Gastroesophageal sphincter (tissue), 3 donors: ENCODE measurements at regions not wholly inside any gene's neighbourhood (a gene's known extent, or its start where the extent isn't known, plus 50 kb on each side); places are given as distances from the start of the nearest gene placed in this dataset.

Experiments
- CTCF ChIP-seq, 4 experiments: fragments of 200-600 bp in 2 of 4; fragments of 450-650 bp in 2 of 4; sonication (generic) in 1 of 4; IDR thresholded peaks; one replicate each; pipeline ENCODE4 v1.5.1; 2017 to 2019; ENCODE audit warnings: antibody characterized with exemption in 4 of 4, mild to moderate bottlenecking in 2 of 4, moderate library complexity in 2 of 4
- EP300 ChIP-seq: sonication (generic); formaldehyde crosslinking; IDR thresholded peaks from one replicate; pipeline ENCODE4 v1.6.1; 2017; ENCODE audit warnings: antibody characterized with exemption, mild to moderate bottlenecking
- POLR2A ChIP-seq, 2 donors: fragments of 450-650 bp; IDR thresholded peaks; one replicate each; pipeline ENCODE4 v1.6.1; 2017; ENCODE audit warnings: antibody characterized with exemption in 2 of 2, mild to moderate bottlenecking in 2 of 2, moderate library complexity in 1 of 2
- POLR2AphosphoS5 ChIP-seq: sonication (generic); formaldehyde crosslinking; IDR thresholded peaks from one replicate; pipeline ENCODE4 v1.6.1; 2017; ENCODE audit warnings: antibody characterized with exemption

GRCh38 chr6:91350146-91350908 is 763.5 kb upstream of the MAP3K7 start:
- TF ChIP-seq CTCF (IDR thresholded peaks at IDR 0.05) (no peak), POLR2AphosphoS5 (no peak), POLR2A (IDR thresholded peaks at IDR 0.05) (no peak), EP300 (no peak)
